Ishikawa (cell line): ENCODE measurements at regions not wholly inside any gene's neighbourhood (a gene's known extent, or its start where the extent isn't known, plus 50 kb on each side); places are given as distances from the start of the nearest gene placed in this dataset.

Experiments
- CEBPB ChIP-seq: IDR thresholded peaks from 2 replicates; pipeline ENCODE4 v1.6.1; 2012
- CREB1 ChIP-seq: IDR thresholded peaks from 2 replicates; pipeline ENCODE4 v1.6.1; 2012; ENCODE audit warnings: low read depth
- EGR1 ChIP-seq: IDR thresholded peaks from 2 replicates; pipeline ENCODE4 v1.6.1; 2012
- EP300 ChIP-seq: IDR thresholded peaks from 2 replicates; pipeline ENCODE4 v1.6.1; 2012; ENCODE audit warnings: borderline replicate concordance
- FOXM1 ChIP-seq: IDR thresholded peaks from 2 replicates; pipeline ENCODE4 v1.6.1; 2012; ENCODE audit warnings: low read depth, borderline replicate concordance
- NFIC ChIP-seq: IDR thresholded peaks from 2 replicates; pipeline ENCODE4 v1.6.1; 2012
- RAD21 ChIP-seq: IDR thresholded peaks from 2 replicates; pipeline ENCODE4 v1.6.1; 2012; ENCODE audit warnings: low read depth
- TAF1 ChIP-seq: IDR thresholded peaks from 2 replicates; pipeline ENCODE4 v1.6.1; 2012; ENCODE audit warnings: low read depth, mild to moderate bottlenecking
- TCF12 ChIP-seq: IDR thresholded peaks from 2 replicates; pipeline ENCODE4 v1.6.1; 2012; ENCODE audit warnings: low read depth
- TEAD4 ChIP-seq: IDR thresholded peaks from 2 replicates; pipeline ENCODE4 v1.6.1; 2012
- YY1 ChIP-seq: IDR thresholded peaks from 2 replicates; pipeline ENCODE4 v1.6.1; 2012; ENCODE audit warnings: low read depth
- ZBTB7A ChIP-seq: IDR thresholded peaks from 2 replicates; pipeline ENCODE4 v1.6.1; 2012; ENCODE audit warnings: low read depth
- TF ChIP-seq, protein P1 (sequence below): IDR thresholded peaks from 2 replicates; pipeline ENCODE4 v1.6.1; 2012
- TF ChIP-seq, protein P2 (sequence below): IDR thresholded peaks from 2 replicates; pipeline ENCODE4 v1.6.1; 2012
- TF ChIP-seq, protein P3 (sequence below): IDR thresholded peaks from 2 replicates; pipeline ENCODE4 v1.6.1; 2012; ENCODE audit warnings: low read depth, mild to moderate bottlenecking

DNA sequence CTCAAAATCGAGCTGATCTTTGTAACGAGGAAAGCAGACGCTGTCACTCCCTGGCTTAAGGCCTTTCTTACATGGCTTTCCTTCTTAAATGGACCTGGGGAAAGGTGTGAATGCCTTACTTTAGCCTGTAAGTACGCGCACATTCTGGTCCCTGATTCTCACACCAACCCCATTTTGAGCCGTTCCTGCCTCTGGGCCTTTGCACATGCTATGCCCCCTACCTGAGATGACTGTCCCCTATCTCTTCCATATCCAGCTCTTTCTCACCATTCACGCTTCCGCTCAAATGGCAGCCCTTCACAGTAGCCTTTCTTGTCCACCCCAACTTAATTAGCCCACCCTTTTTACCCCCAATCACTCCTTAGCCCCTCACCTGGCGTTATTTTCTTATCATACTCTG is 496.7 kb downstream of the SHQ1 start:
- no peak for TF ChIP-seq FOXM1
- TF ChIP-seq, protein P1, sequence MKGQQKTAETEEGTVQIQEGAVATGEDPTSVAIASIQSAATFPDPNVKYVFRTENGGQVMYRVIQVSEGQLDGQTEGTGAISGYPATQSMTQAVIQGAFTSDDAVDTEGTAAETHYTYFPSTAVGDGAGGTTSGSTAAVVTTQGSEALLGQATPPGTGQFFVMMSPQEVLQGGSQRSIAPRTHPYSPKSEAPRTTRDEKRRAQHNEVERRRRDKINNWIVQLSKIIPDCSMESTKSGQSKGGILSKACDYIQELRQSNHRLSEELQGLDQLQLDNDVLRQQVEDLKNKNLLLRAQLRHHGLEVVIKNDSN, result no peak
- no peak for TF ChIP-seq NFIC
- no peak for TF ChIP-seq EGR1
- no peak for TF ChIP-seq CREB1
- TF ChIP-seq TCF12, result no peak
- TF ChIP-seq, protein P2, sequence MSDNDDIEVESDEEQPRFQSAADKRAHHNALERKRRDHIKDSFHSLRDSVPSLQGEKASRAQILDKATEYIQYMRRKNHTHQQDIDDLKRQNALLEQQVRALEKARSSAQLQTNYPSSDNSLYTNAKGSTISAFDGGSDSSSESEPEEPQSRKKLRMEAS, result no peak
- no peak for TF ChIP-seq TEAD4
- TF ChIP-seq, protein P3, sequence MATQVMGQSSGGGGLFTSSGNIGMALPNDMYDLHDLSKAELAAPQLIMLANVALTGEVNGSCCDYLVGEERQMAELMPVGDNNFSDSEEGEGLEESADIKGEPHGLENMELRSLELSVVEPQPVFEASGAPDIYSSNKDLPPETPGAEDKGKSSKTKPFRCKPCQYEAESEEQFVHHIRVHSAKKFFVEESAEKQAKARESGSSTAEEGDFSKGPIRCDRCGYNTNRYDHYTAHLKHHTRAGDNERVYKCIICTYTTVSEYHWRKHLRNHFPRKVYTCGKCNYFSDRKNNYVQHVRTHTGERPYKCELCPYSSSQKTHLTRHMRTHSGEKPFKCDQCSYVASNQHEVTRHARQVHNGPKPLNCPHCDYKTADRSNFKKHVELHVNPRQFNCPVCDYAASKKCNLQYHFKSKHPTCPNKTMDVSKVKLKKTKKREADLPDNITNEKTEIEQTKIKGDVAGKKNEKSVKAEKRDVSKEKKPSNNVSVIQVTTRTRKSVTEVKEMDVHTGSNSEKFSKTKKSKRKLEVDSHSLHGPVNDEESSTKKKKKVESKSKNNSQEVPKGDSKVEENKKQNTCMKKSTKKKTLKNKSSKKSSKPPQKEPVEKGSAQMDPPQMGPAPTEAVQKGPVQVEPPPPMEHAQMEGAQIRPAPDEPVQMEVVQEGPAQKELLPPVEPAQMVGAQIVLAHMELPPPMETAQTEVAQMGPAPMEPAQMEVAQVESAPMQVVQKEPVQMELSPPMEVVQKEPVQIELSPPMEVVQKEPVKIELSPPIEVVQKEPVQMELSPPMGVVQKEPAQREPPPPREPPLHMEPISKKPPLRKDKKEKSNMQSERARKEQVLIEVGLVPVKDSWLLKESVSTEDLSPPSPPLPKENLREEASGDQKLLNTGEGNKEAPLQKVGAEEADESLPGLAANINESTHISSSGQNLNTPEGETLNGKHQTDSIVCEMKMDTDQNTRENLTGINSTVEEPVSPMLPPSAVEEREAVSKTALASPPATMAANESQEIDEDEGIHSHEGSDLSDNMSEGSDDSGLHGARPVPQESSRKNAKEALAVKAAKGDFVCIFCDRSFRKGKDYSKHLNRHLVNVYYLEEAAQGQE, result no peak
- TF ChIP-seq ZBTB7A, result no peak
- TF ChIP-seq TAF1, result no peak
- TF ChIP-seq CEBPB, result no peak
- TF ChIP-seq RAD21, result no peak

DNA sequence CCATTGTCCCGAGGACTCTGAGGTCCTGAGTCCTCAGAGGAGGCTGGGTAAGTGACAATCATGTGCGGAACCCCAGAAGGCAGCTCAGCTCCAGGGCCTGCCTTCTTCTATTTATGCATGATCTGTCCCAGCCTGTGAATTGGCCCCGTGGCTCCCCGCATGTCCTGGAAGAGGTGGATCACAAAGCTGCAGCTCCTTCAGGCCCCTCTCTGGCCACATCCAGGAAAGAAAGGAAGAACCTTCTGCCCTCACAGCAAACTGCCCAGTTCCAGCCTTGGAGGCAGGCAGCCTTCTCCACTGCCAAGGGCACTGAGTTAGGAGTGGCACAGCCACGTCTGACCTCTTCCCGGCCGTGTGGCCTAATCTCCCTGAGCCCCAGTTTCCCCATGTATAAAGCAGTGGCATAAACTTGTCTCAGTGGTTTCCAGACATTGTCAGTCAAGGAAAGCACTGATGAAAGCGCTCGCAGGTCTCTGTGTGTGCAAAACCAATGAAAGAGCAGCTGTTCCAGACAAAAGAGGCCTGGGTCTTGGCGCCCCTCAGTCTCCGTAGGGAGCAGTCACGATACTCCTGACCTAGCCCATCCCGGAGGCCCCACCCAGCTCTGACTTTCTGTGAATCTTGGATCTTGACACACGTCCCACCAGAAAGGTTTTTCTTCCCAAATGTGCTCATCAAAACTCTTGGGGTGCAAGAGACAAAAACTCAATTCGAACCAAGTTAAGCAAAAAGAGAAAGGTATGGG is 497.3 kb downstream of the SHQ1 start:
- TF ChIP-seq TAF1, result no peak

DNA sequence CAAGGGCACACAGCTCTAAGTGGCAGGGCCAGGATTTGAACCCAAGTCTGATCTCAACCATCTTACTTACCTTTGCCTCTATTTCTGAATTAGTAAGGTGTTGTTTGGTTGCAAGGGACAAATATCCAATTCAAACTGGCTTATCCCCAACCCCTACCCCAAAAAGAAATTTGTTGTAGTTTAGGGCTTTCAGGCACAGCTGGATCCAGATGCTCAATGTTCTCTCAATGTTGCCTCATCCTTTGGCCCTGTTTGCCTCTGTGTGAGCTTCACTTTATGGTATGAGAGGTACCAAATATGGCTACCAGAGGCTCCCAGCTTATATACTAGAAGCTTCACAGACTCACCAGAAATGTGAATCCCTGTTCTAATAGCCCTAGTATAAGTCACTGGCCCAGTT is 499.9 kb downstream of the SHQ1 start:
- TF ChIP-seq CREB1 (no peak), FOXM1 (no peak)

DNA sequence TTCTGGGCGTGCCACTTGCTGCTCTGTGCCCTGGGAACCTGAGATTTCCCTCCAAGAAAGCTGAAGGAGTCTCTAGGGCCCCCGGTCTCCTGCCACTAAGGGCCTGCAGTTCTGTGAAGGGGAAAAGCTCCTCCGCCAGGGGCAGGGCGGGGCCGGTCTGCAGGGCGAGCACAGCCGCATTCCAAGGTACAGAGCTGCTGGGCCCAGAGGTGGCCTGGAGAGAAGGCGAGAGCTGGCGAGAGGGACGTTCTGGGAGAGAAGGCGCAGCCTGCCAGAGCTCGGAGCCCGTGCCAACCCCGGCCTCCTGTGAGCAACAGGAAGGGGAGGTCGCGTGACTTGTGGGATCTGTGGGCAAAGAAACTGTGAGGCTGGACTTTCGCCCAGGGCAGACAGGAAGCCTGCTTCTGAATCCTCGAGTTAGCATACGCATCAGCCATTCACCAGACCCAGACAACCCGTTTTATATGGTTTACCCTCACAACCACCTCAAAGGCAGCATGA is 500.4 kb downstream of the SHQ1 start:
- TF ChIP-seq, protein P2, result no peak
- TF ChIP-seq EP300 (no peak), EGR1 (no peak), YY1 (0 out of 2 replicates have a peak, but pooled peaks have one; percentile 8), NFIC (0 out of 2 replicates have a peak, but pooled peaks have one; percentile 47), TEAD4 (peak; percentile 89), TCF12 (0 out of 2 replicates have a peak, but pooled peaks have one; percentile 27), RAD21 (peak; percentile 32; the same call in 1 of the 2 replicates), ZBTB7A (no peak), TAF1 (no peak), FOXM1 (no peak), CREB1 (no peak), CEBPB (no peak)
- TF ChIP-seq, protein P3, result no peak
- TF ChIP-seq, protein P1, result peak; percentile 38; the same call in 1 of the 2 replicates

DNA sequence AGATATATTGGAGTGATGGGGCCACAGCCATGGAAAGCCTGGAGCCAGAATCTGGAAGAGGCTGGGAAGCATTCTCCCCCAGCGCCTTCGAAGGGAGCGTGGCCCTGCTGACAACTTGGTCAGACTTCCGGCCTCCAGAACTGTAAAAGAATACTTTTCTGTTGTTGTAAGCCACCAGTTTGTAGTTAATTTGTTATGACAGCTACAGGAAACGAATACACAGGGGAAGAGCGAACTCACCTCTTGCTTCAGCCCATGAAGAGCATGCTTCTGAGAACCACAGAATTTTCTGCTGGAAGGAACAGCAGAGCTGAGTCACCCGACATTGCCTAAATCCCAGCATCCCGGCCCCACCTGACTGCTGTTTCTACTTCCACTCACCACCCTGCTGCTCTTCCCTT is 501.7 kb downstream of the SHQ1 start:
- no peak for TF ChIP-seq EP300
- no peak for TF ChIP-seq RAD21
- TF ChIP-seq FOXM1, result no peak
- TF ChIP-seq ZBTB7A, result no peak
- TF ChIP-seq, protein P3, result no peak
- no peak for TF ChIP-seq CREB1
- TF ChIP-seq CEBPB, result no peak
- no peak for TF ChIP-seq YY1
- TF ChIP-seq NFIC, result no peak
- TF ChIP-seq, protein P2, result no peak
- no peak for TF ChIP-seq TAF1
- no peak for TF ChIP-seq EGR1
- TF ChIP-seq TEAD4, result no peak
- TF ChIP-seq TCF12, result no peak
- TF ChIP-seq, protein P1, result no peak
